Progenitor cell of endocrine pancreas (in vitro differentiated cells): ENCODE measurements at regions not wholly inside any gene's neighbourhood (a gene's known extent, or its start where the extent isn't known, plus 50 kb on each side); places are given as distances from the start of the nearest gene placed in this dataset.

Experiments used
- DNase-seq: peaks from one replicate; pipeline ENCODE4 v3.0.0; 2021; ENCODE audit warnings: low spot score; ENCODE audit not compliant: unreplicated experiment
- H3K27ac Mint-ChIP-seq: 2 replicates; pipeline ENCODE4 v1.8.0; 2021; ENCODE audit warnings: mild to moderate bottlenecking, moderate library complexity, mixed read lengths
- H3K27me3 Mint-ChIP-seq: 2 replicates; pipeline ENCODE4 v1.8.0; 2021; ENCODE audit warnings: mixed read lengths
- H3K36me3 Mint-ChIP-seq: 2 replicates; pipeline ENCODE4 v1.8.0; 2022; ENCODE audit warnings: mixed read lengths; ENCODE audit not compliant: insufficient read depth
- H3K4me1 Mint-ChIP-seq: 2 replicates; pipeline ENCODE4 v1.8.0; 2021; ENCODE audit warnings: low read depth, mixed read lengths
- H3K4me3 Mint-ChIP-seq: 2 replicates; pipeline ENCODE4 v1.8.0; 2021; ENCODE audit warnings: low read depth, mild to moderate bottlenecking, moderate library complexity, mixed read lengths
- H3K9me3 Mint-ChIP-seq: 2 replicates; pipeline ENCODE4 v1.8.0; 2021; ENCODE audit warnings: low read depth, mixed read lengths
- TF ChIP-seq, protein P1 (sequence below): fragments of 200-600 bp; sonication (generic); IDR thresholded peaks from one replicate; pipeline ENCODE4 v1.5.0; 2021; ENCODE audit warnings: antibody characterized with exemption, mild to moderate bottlenecking; ENCODE audit not compliant: unreplicated experiment

- H3K9me3 Mint-ChIP-seq: no peaks in the 10 kb centered on the region
- H3K36me3 Mint-ChIP-seq: no peaks in the 10 kb centered on the region
- H3K27me3 Mint-ChIP-seq: peaks cover 3% of the 10 kb centered on the region
- TF ChIP-seq, protein P1, sequence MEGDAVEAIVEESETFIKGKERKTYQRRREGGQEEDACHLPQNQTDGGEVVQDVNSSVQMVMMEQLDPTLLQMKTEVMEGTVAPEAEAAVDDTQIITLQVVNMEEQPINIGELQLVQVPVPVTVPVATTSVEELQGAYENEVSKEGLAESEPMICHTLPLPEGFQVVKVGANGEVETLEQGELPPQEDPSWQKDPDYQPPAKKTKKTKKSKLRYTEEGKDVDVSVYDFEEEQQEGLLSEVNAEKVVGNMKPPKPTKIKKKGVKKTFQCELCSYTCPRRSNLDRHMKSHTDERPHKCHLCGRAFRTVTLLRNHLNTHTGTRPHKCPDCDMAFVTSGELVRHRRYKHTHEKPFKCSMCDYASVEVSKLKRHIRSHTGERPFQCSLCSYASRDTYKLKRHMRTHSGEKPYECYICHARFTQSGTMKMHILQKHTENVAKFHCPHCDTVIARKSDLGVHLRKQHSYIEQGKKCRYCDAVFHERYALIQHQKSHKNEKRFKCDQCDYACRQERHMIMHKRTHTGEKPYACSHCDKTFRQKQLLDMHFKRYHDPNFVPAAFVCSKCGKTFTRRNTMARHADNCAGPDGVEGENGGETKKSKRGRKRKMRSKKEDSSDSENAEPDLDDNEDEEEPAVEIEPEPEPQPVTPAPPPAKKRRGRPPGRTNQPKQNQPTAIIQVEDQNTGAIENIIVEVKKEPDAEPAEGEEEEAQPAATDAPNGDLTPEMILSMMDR: peak; percentile 94
- no peak overlapping the region for H3K27ac Mint-ChIP-seq
- peak; percentile 59 for DNase-seq
- H3K4me1 Mint-ChIP-seq: no peaks in the 10 kb centered on the region
- peak overlapping the region; percentile 50 for H3K4me3 Mint-ChIP-seq
Measured at GRCh38 chr7:34320926-34321661, 336.9 kb upstream of the NPSR1 start.

GRCh38 chr7:34322841-34323240 is 335.2 kb upstream of the NPSR1 start:
- H3K4me3 Mint-ChIP-seq: no peak overlapping the region
- no peaks in the 10 kb centered on the region for H3K4me1 Mint-ChIP-seq
- H3K27ac Mint-ChIP-seq: no peak overlapping the region
- no peaks in the 10 kb centered on the region for H3K36me3 Mint-ChIP-seq
- DNase-seq: no peak
- H3K27me3 Mint-ChIP-seq: peaks cover 3% of the 10 kb centered on the region
- no peaks in the 10 kb centered on the region for H3K9me3 Mint-ChIP-seq
- TF ChIP-seq, protein P1: no peak

DNA sequence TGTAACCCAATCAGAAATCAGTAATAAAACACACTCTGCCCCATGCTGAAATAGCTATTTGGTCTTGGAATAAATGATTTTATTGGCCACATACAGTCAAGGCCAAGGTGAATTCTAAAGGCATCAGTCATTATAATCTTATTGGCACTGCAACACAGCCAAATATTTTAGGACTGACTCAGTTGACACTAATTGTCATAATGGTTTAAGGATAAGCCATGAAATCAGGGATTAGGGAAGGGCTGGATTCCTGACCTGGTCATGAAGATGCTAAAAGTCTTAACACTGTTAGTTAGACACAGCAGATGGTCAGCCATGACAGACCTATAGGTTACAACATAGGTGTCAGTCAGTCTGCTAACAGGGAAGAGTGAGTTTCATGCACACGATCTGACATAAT is 330.3 kb upstream of the NPSR1 start:
- TF ChIP-seq, protein P1: no peak
- no peak overlapping the region for H3K27ac Mint-ChIP-seq
- no peak overlapping the region for H3K4me3 Mint-ChIP-seq
- no peaks in the 10 kb centered on the region for H3K4me1 Mint-ChIP-seq
- no peaks in the 10 kb centered on the region for H3K36me3 Mint-ChIP-seq
- H3K27me3 Mint-ChIP-seq: no peaks in the 10 kb centered on the region
- DNase-seq: no peak
- no peaks in the 10 kb centered on the region for H3K9me3 Mint-ChIP-seq

GRCh38 chr7:34330308-34330707 is 327.7 kb upstream of the NPSR1 start:
- H3K4me1 Mint-ChIP-seq: no peaks in the 10 kb centered on the region
- no peaks in the 10 kb centered on the region for H3K36me3 Mint-ChIP-seq
- no peak overlapping the region for H3K4me3 Mint-ChIP-seq
- H3K27me3 Mint-ChIP-seq: no peaks in the 10 kb centered on the region
- TF ChIP-seq, protein P1: no peak
- no peak overlapping the region for H3K27ac Mint-ChIP-seq
- H3K9me3 Mint-ChIP-seq: no peaks in the 10 kb centered on the region
- DNase-seq: no peak

- DNase-seq: no peak
- TF ChIP-seq, protein P1: no peak
- no peaks in the 10 kb centered on the region for H3K4me1 Mint-ChIP-seq
- no peak overlapping the region for H3K27ac Mint-ChIP-seq
- no peaks in the 10 kb centered on the region for H3K9me3 Mint-ChIP-seq
- H3K36me3 Mint-ChIP-seq: no peaks in the 10 kb centered on the region
- no peak overlapping the region for H3K4me3 Mint-ChIP-seq
- no peaks in the 10 kb centered on the region for H3K27me3 Mint-ChIP-seq
Measured at GRCh38 chr7:34331102-34331501, 326.9 kb upstream of the NPSR1 start.
